ENCODE measurements at regions not wholly inside any gene's neighbourhood (a gene's known extent, or its start where the extent isn't known, plus 50 kb on each side); places are given as distances from the start of the nearest gene placed in this dataset.

DNA sequence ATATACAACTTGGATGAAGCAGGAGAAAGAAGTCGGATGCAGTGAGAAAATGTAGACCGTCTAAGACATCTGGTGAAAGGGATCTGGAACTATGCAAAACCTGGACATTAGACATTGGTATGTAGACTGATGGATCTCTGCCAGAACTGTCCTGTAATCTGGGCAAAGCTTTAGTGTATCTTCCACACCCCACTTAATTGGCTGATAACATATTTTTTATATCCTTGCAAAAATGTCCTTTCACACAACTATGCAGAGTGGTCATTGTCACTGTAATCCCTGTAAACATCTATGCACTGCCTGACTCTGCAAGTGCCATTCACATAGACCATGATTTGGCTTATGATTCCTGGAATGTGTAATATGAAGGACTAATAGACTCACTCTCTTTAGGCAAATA, 163.1 kb downstream of the TUSC7 start:
- TF ChIP-seq FOXP2 (optimal IDR thresholded peaks at IDR 0.05; ENCODE audit: borderline replicate concordance, extremely low read depth, extremely low read length, insufficient read depth) = no peak
- TF ChIP-seq POLR2AphosphoS5 (IDR thresholded peaks at IDR 0.05; ENCODE audit: low read depth, low read length) = no peak
- TF ChIP-seq SIN3A (IDR thresholded peaks at IDR 0.05; ENCODE audit: borderline replicate concordance, insufficient read depth, low read length) = no peak
- TF ChIP-seq TAF1 (IDR thresholded peaks at IDR 0.05; ENCODE audit: borderline replicate concordance, insufficient read depth, low read length) = no peak
- TF ChIP-seq, protein P1, sequence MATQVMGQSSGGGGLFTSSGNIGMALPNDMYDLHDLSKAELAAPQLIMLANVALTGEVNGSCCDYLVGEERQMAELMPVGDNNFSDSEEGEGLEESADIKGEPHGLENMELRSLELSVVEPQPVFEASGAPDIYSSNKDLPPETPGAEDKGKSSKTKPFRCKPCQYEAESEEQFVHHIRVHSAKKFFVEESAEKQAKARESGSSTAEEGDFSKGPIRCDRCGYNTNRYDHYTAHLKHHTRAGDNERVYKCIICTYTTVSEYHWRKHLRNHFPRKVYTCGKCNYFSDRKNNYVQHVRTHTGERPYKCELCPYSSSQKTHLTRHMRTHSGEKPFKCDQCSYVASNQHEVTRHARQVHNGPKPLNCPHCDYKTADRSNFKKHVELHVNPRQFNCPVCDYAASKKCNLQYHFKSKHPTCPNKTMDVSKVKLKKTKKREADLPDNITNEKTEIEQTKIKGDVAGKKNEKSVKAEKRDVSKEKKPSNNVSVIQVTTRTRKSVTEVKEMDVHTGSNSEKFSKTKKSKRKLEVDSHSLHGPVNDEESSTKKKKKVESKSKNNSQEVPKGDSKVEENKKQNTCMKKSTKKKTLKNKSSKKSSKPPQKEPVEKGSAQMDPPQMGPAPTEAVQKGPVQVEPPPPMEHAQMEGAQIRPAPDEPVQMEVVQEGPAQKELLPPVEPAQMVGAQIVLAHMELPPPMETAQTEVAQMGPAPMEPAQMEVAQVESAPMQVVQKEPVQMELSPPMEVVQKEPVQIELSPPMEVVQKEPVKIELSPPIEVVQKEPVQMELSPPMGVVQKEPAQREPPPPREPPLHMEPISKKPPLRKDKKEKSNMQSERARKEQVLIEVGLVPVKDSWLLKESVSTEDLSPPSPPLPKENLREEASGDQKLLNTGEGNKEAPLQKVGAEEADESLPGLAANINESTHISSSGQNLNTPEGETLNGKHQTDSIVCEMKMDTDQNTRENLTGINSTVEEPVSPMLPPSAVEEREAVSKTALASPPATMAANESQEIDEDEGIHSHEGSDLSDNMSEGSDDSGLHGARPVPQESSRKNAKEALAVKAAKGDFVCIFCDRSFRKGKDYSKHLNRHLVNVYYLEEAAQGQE (IDR thresholded peaks at IDR 0.05; ENCODE audit: insufficient read depth in 1 of 2, low read depth in 2 of 2, low read length in 2 of 2) = no peak

DNA sequence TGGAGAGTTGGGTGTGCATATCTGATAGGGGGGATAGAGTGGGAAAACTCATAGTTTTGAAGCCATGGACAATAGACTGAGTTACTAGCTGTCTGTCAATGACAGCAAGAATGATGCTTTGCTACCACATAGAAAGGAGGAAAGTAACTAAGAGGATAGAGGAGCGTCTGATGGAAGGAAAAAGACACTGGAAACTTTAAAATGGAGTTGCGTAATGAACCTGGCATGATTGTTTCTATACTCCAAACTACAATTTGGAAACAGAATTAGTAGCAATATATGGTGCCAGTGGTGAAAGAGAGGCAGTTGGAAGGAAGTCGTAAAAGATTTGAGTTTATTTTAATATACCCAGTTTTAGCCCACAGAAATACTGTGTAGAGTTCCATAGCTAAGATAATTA, 163.6 kb downstream of the TUSC7 start:
- no peak for TF ChIP-seq TAF1 (IDR thresholded peaks at IDR 0.05; ENCODE audit: borderline replicate concordance, insufficient read depth, low read length)
- no peak for TF ChIP-seq POLR2AphosphoS5 (IDR thresholded peaks at IDR 0.05; ENCODE audit: low read depth, low read length)
- no peak for TF ChIP-seq SIN3A (IDR thresholded peaks at IDR 0.05; ENCODE audit: borderline replicate concordance, insufficient read depth, low read length)
- TF ChIP-seq, protein P1 (IDR thresholded peaks at IDR 0.05; ENCODE audit: insufficient read depth in 1 of 2, low read depth in 2 of 2, low read length in 2 of 2) = no peak
- TF ChIP-seq FOXP2 (optimal IDR thresholded peaks at IDR 0.05; ENCODE audit: borderline replicate concordance, extremely low read depth, extremely low read length, insufficient read depth) = no peak

DNA sequence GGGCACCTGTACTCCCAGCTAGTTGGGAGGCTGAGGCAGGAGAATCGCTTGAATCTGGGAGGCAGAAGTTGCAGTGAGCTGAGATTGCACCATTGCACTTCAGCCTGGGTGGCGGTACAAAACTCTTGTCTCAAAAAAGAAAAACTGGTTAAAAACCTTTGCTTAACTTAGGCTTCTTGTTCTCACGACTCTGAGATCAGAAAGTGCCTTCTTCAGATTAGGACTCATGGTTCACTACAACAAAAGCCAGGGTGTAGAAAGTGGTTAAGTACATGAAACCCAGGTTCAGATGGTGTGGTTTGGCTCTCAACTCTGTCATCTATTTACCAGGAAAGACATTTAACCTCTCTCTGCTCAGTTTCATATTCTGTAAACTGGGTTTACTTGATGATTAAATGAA, 168.4 kb downstream of the TUSC7 start:
- TF ChIP-seq SIN3A (IDR thresholded peaks at IDR 0.05; ENCODE audit: borderline replicate concordance, insufficient read depth, low read length) = no peak
- no peak for TF ChIP-seq FOXP2 (optimal IDR thresholded peaks at IDR 0.05; ENCODE audit: borderline replicate concordance, extremely low read depth, extremely low read length, insufficient read depth)
- TF ChIP-seq, protein P1 (IDR thresholded peaks at IDR 0.05; ENCODE audit: insufficient read depth in 1 of 2, low read depth in 2 of 2, low read length in 2 of 2) = no peak
- no peak for TF ChIP-seq POLR2AphosphoS5 (IDR thresholded peaks at IDR 0.05; ENCODE audit: low read depth, low read length)
- TF ChIP-seq TAF1 (IDR thresholded peaks at IDR 0.05; ENCODE audit: borderline replicate concordance, insufficient read depth, low read length) = no peak

DNA sequence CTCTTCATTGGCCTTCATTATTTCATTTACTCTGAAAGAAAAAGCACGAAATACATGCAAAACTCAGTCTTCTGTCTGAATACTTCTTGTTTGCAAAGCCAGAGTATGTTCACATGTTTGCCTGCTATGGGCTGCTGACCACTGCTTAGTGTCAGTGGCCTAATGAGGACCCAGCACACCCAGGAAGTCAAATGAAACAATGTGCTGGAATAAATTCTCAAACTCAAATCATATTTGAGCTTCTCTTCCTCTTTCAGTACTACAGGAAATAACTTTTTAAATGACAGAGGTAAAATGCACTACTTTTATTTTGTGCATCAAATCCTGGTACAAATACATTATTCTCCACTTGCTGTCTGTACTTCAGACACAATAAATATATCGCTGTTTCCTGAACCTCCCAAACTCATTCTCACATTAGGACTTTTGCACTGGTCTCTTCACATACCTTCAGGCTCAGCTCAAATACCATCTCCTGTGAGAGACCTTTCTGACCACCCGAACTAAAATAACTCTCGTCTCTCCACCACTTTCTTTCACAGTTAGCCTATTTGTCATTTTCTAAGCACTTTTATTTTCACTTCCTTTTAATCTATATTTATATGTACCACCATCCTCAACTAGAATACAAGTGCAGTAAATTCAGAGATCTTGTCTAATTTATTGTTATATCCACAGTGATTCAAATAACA, 176.8 kb downstream of the TUSC7 start:
- TF ChIP-seq FOXP2 (optimal IDR thresholded peaks at IDR 0.05; ENCODE audit: borderline replicate concordance, extremely low read depth, extremely low read length, insufficient read depth) (no peak), SIN3A (IDR thresholded peaks at IDR 0.05; ENCODE audit: borderline replicate concordance, insufficient read depth, low read length) (no peak), POLR2AphosphoS5 (IDR thresholded peaks at IDR 0.05; ENCODE audit: low read depth, low read length) (no peak), TAF1 (IDR thresholded peaks at IDR 0.05; ENCODE audit: borderline replicate concordance, insufficient read depth, low read length) (no peak)
- TF ChIP-seq, protein P1 (IDR thresholded peaks at IDR 0.05; ENCODE audit: insufficient read depth in 1 of 2, low read depth in 2 of 2, low read length in 2 of 2) = no peak

Data from PFSK-1 (cell line).